GM12864 (cell line): ENCODE measurements at regions not wholly inside any gene's neighbourhood (a gene's known extent, or its start where the extent isn't known, plus 50 kb on each side); places are given as distances from the start of the nearest gene placed in this dataset.
"Not testable (repeated sequence)": the region's sequence is repeated elsewhere in the genome, so short reads cannot be mapped to it uniquely, and the experiment has no call there.

ENCODE experiments used
- DNase-seq: peaks from one replicate; pipeline ENCODE4 v3.0.0-alpha.2; 2011; ENCODE audit warnings: low read depth
- H3K4me3 ChIP-seq: 2 replicates; pipeline ENCODE4 v1.5.1; 2011; ENCODE audit warnings: mild to moderate bottlenecking, low read depth, low read length, control low read depth
- TF ChIP-seq, protein P1 (sequence below): IDR thresholded peaks from 2 replicates; pipeline ENCODE4 v1.5.1; 2011; ENCODE audit warnings: low read depth, mild to moderate bottlenecking, moderate library complexity, low read length, control low read depth, inconsistent platforms; ENCODE audit errors: missing control alignments

DNA sequence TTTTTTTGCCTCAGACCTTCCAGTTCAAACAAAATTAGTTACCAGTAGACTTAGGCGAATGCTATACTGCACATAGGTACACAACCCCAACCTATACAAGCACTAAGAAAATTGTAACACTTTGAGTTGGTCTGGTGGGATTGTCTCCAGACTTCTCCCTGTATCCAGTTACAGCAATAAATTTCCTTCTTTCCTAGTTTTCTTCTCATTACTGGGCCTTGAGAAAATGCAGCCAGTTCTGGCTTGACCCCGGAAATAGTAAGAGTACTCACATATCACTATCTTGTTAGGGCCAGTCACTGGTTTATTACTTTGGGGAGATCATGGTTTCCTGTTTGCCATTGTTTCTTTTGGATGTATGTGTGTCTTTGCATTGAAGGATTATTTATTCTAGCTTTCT lies 868.4 kb downstream of the DIPK2A start:
- TF ChIP-seq, protein P1, sequence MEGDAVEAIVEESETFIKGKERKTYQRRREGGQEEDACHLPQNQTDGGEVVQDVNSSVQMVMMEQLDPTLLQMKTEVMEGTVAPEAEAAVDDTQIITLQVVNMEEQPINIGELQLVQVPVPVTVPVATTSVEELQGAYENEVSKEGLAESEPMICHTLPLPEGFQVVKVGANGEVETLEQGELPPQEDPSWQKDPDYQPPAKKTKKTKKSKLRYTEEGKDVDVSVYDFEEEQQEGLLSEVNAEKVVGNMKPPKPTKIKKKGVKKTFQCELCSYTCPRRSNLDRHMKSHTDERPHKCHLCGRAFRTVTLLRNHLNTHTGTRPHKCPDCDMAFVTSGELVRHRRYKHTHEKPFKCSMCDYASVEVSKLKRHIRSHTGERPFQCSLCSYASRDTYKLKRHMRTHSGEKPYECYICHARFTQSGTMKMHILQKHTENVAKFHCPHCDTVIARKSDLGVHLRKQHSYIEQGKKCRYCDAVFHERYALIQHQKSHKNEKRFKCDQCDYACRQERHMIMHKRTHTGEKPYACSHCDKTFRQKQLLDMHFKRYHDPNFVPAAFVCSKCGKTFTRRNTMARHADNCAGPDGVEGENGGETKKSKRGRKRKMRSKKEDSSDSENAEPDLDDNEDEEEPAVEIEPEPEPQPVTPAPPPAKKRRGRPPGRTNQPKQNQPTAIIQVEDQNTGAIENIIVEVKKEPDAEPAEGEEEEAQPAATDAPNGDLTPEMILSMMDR: no peak
- no peak for DNase-seq
- no peak overlapping the region for H3K4me3 ChIP-seq

DNA sequence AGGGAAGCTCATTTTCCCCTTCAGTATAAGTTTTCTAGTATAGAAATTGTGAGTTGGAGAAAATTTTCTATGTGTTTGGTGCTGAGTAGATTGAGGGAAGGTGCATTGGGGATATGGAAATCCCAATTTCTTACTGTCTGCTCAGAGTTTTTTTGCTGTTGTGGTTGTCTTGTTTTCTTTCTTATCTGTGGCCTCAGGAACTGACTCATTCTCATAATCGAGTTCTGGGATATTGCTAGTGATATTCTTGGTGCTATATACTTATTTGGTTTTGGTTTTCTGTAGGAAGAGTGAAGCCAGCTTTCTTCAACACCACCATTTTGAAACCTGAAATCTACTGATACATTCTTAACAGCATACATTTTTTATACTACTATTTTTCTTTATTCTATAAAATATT lies 869.2 kb downstream of the DIPK2A start:
- DNase-seq: no peak
- H3K4me3 ChIP-seq: no peak overlapping the region
- TF ChIP-seq, protein P1: no peak

DNA sequence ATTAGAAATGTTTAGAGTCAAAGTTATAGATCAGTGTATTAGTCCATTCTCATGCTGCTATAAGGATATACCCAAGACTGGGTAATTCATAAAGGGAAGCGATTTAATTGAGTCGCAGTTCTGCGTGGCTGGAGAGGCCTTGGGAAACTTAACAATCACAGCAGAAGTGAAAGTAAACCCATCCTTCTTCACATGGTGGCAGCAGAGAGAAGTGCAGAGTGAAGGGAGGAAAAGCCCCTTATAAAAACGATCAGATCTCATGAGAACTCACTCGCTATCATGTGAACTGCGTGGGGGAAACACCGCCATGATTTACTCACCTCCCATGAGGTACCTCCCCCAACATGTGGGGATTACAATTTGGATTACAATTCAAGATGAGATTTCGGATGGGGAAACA lies 871.5 kb downstream of the DIPK2A start:
- H3K4me3 ChIP-seq: no peak overlapping the region
- no peak for DNase-seq
- TF ChIP-seq, protein P1: no peak

DNA sequence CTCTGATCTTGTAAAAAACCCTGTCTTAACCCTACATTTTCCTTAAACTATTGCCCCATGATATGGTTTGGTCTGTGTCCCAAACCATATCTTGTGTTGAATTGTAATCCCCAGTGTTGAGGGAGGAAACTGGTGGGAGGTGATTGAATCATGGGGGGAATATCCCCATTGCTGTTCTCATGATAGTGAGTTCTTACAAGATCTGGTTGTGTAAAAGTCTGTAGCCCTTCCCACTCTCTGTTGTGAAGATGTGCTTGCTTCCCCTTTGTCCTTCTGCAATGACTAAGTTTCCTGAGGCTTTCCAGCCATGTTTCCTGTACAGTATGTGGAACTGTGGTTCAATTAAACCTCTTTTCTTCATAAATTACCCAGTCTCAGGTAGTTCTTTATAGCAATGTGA lies 881.4 kb downstream of the DIPK2A start:
- H3K4me3 ChIP-seq: no peak overlapping the region
- TF ChIP-seq, protein P1: no peak
- DNase-seq: no peak

DNA sequence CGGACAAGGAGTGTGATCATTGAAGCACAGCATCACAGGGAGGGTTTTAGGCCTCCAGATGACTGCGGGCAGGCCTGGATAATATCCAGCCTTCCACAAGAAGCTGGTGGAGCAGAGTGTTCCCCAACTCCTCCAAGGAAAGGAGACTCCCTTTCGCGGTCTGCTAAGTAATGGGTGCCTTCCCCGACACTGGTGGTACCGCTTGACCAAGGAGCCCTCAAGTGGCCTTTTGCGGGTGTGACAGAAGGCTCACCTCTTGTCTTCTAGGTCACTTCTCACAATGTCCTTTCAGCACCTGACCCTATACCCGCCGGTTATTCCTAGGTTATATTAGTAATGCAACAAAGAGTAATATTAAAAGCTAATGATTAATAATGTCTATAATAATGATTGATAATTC lies 882.4 kb downstream of the DIPK2A start:
- DNase-seq, H3K4me3 ChIP-seq: not testable (repeated sequence)

DNA sequence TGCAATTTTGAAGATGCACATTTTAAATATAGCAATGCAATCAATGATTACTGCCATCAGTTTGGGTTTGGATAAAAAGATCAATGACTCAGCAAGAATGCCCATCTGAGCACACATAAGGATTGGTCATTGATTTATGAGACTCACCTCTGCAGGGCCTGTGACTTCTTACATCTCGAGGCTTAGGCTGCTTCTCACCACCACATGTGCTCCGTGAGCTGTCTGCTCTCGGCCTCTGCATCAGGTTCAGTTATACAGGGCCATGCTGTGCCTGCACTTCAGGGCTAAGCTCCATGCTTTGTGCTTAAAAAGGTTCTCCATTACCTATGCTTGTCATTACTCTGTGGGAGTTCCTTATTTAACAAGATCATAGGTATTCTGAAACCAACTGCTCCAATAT lies 887.5 kb downstream of the DIPK2A start:
- no peak overlapping the region for H3K4me3 ChIP-seq
- TF ChIP-seq, protein P1: no peak
- no peak for DNase-seq

DNA sequence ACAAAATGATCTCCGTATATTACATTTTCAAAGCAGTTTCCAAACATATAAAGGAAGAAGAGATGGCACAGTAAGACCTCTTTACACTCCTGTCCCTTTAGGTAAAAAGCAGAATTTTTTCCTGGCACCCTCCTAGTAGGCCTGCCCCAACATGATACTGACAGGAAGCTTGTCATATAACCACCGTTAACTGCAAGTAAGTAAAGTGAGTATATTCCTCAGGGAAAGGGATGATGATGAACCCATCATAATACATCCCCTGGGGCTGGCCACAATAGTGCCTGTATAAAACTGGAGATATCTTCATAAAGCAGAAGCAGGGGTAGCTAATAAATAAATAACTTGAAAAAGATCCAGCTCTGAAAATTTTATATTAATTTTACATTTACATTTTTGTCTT lies 893.0 kb downstream of the DIPK2A start:
- no peak for DNase-seq
- H3K4me3 ChIP-seq: no peak overlapping the region
- TF ChIP-seq, protein P1: no peak

DNA sequence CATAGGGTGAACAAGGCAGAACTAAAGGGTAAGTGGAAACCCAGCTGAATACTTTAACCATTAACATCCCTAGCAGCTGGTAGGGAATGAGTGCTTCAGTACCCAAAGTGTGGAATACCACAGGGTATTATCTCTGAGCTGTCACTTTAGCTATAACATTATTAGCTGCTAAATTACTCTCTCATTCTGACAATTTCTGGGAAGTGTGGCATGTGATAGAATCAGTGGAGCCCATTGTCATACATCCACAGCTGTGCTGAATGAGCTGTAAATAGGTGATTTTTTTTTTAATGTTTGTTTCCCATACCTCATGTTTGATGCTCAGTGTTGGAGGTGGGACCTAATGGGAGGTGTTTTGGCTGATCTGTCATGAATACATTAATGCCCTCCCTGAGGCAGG lies 894.3 kb downstream of the DIPK2A start:
- TF ChIP-seq, protein P1: no peak
- H3K4me3 ChIP-seq: no peak overlapping the region
- DNase-seq: no peak
